Activated T-helper 17 cell treated with anti-CD3 and anti-CD28 coated beads, Interleukin-2, amount 50 U/mL, for 72 hours (primary cell): ENCODE measurements at regions not wholly inside any gene's neighbourhood (a gene's known extent, or its start where the extent isn't known, plus 50 kb on each side); places are given as distances from the start of the nearest gene placed in this dataset.

Source experiments
- ATAC-seq: fragments of 150-1000 bp; cut with Tn5 transposase; replicated peaks from 2 replicates; pipeline ENCODE4 v1.10.0; 2021; ENCODE audit warnings: mild to moderate bottlenecking, moderate library complexity
- H3K27ac Mint-ChIP-seq: one replicate; pipeline ENCODE4 v1.8.0; 2022; ENCODE audit warnings: mixed read lengths
- H3K27me3 Mint-ChIP-seq: one replicate; pipeline ENCODE4 v1.8.0; 2022; ENCODE audit warnings: mixed read lengths
- H3K36me3 Mint-ChIP-seq: one replicate; pipeline ENCODE4 v1.8.0; 2022; ENCODE audit warnings: low read depth, mild to moderate bottlenecking, mixed read lengths
- H3K4me1 Mint-ChIP-seq: one replicate; pipeline ENCODE4 v1.8.0; 2022; ENCODE audit warnings: mixed read lengths
- H3K4me3 Mint-ChIP-seq: one replicate; pipeline ENCODE4 v1.8.0; 2022; ENCODE audit warnings: mild to moderate bottlenecking, mixed read lengths
- H3K9me3 Mint-ChIP-seq: one replicate; pipeline ENCODE4 v1.8.0; 2022; ENCODE audit warnings: mixed read lengths

- ATAC-seq, result no peak
- Mint-ChIP-seq H3K4me1 (no peaks in the 10 kb centered on the region), H3K27ac (no peak overlapping the region), H3K27me3 (no peaks in the 10 kb centered on the region), H3K9me3 (peaks cover 13% of the 10 kb centered on the region), H3K36me3 (no peaks in the 10 kb centered on the region), H3K4me3 (no peak overlapping the region)
These were observed 111.8 kb upstream of the AGR3 start for GRCh38 chr7:16993543-16993942.

- Mint-ChIP-seq H3K36me3 (no peaks in the 10 kb centered on the region), H3K27ac (no peak overlapping the region), H3K4me3 (no peak overlapping the region), H3K27me3 (no peaks in the 10 kb centered on the region), H3K4me1 (peaks cover 6% of the 10 kb centered on the region), H3K9me3 (peaks cover 13% of the 10 kb centered on the region)
- ATAC-seq, result no peak
These were observed 116.8 kb upstream of the AGR3 start for GRCh38 chr7:16998481-16999051.

GRCh38 chr7:16999541-17000267 is 117.9 kb upstream of the AGR3 start:
- H3K27ac Mint-ChIP-seq, result peak overlapping the region; percentile 85
- peaks cover 13% of the 10 kb centered on the region for H3K9me3 Mint-ChIP-seq
- H3K27me3 Mint-ChIP-seq, result no peaks in the 10 kb centered on the region
- peak; percentile 98 for ATAC-seq
- H3K4me1 Mint-ChIP-seq, result peaks cover 6% of the 10 kb centered on the region
- peak overlapping the region; percentile 60 for H3K4me3 Mint-ChIP-seq
- H3K36me3 Mint-ChIP-seq, result no peaks in the 10 kb centered on the region

DNA sequence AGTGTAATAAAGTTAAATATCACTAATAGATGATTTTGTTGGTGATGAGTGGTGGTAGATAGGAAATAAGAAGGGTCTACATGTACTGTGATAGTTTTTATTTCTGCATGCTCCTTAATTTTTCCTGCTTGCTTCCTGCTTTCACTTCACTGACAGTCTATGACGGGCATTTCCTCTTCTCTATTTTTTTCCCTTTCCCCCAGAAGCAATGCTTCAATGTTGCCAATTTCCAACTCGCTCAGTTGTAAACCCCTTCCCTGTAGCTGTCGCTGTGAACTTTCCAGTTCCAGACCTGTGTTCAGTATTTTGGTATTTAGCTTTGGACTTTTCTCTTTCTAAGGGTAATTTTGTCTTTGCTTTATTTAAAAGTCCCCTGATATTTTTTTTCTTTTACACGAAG is 123.5 kb upstream of the AGR3 start:
- Mint-ChIP-seq H3K27ac (no peak overlapping the region), H3K4me1 (peaks cover 7% of the 10 kb centered on the region), H3K4me3 (no peak overlapping the region), H3K36me3 (no peaks in the 10 kb centered on the region), H3K27me3 (no peaks in the 10 kb centered on the region), H3K9me3 (no peaks in the 10 kb centered on the region)
- ATAC-seq, result no peak

GRCh38 chr7:17007841-17008240 is 126.1 kb upstream of the AGR3 start:
- no peaks in the 10 kb centered on the region for H3K36me3 Mint-ChIP-seq
- H3K27ac Mint-ChIP-seq, result no peak overlapping the region
- H3K9me3 Mint-ChIP-seq, result no peaks in the 10 kb centered on the region
- H3K27me3 Mint-ChIP-seq, result no peaks in the 10 kb centered on the region
- no peak for ATAC-seq
- H3K4me1 Mint-ChIP-seq, result peaks cover 14% of the 10 kb centered on the region
- no peak overlapping the region for H3K4me3 Mint-ChIP-seq

DNA sequence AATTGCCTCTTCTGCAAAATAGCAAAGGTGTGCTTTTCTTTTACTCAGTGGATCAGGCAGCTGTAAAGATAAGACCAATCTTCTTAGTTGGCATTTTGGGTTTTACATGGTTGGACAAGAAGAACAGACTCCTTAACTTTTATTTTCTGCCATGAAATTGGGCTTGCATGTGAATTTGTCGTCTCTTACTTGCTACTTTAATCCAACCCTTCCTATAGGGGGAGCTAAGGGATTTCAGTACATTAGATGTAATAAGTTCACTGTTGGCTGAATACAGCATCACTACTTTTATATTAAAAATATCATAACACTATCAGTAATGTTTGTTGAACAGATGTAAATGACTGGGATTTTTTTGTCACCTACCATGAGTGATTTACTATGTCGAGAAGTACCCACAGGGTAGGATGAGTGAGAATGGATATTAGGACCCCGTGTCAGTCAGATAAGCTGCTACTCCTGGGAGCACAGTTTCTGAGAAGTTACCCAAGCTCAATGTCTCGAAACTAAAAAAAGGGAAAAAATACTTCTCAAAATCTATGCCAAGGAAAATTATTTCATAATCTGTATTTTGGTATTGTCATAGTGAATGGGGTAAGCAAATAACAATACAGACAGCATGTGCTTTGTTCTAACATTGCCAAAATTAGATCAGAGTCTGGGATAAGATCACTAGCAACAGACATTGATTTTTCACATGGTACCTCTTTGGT is 127.4 kb upstream of the AGR3 start:
- ATAC-seq, result peak; percentile 32
- Mint-ChIP-seq H3K4me1 (peaks cover 14% of the 10 kb centered on the region), H3K9me3 (no peaks in the 10 kb centered on the region), H3K36me3 (no peaks in the 10 kb centered on the region), H3K27me3 (no peaks in the 10 kb centered on the region), H3K4me3 (peak overlapping the region; percentile 46), H3K27ac (no peak overlapping the region)

DNA sequence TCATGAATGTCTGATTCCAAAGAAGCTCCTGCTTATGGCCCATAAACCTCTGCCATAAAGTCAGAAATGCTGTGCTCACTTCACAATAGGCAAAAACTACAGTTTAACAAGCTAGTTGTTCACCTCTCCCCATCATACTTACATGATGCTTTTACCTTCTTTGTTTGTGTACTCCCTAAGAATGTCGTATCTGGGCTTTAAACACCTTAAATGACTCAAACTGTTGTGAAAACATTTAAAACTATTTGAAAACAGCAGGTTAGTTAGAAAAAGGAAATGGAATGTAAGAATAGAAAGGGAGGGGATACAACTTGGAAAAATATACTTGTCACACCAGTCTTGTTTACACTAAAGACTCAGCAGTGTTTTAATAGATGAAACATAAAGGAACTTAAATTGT is 128.2 kb upstream of the AGR3 start:
- ATAC-seq, result no peak
- Mint-ChIP-seq H3K27ac (no peak overlapping the region), H3K4me3 (peak overlapping the region; percentile 46), H3K27me3 (no peaks in the 10 kb centered on the region), H3K4me1 (peaks cover 14% of the 10 kb centered on the region), H3K9me3 (no peaks in the 10 kb centered on the region), H3K36me3 (no peaks in the 10 kb centered on the region)

DNA sequence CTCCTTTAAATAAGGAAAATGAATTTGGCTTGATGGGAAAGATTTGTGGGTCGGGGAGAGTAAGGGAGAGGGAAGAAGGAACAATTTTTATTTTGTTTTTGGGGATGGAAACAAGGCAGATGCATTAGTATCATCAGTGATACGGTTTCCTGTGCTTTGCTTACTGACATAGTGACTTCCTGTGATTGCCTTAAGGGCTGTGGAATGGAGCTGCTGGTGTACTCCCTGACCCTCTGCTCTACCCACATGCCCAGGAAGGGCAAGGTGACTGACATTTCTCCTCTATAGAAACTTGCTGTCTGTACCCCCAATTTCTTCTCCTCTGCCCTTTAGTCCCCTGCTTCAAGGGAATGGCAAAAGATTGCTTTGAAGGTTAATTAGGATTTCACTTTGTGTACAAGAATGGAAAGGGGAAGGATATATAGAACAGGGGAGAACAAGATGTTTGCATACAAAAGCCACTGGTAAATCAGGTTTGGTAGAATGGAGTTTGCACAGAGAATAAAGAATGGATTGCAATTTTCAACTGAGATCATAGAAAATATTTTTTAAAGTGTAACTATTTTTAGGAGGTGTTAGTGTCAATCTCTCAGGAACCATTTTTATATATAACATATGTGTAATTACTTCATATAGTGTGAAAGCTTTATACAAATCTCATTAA is 129.0 kb upstream of the AGR3 start:
- Mint-ChIP-seq H3K4me3 (peak overlapping the region; percentile 46), H3K27ac (peak overlapping the region; percentile 35), H3K36me3 (no peaks in the 10 kb centered on the region), H3K9me3 (no peaks in the 10 kb centered on the region), H3K4me1 (peaks cover 14% of the 10 kb centered on the region), H3K27me3 (no peaks in the 10 kb centered on the region)
- peak; percentile 79 for ATAC-seq

DNA sequence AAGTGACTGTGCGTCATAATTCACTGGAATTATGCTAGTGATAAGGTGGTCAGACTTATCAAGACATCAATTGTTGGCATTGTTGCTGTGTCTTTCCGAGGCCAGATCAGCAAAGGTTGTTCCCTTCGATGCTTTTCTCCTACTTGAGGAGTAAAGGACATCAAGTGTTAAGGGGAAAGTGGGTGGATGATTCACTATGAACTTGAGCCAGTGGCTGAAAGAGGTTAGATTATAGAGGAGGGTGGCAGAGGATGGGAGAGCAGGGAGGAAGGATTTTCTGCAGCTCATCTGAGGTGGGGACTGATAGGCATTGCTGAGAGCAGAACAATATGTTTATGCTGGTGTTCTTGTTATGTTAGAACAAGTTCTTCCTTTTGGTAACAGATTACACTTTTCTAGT is 131.4 kb upstream of the AGR3 start:
- Mint-ChIP-seq H3K27ac (no peak overlapping the region), H3K4me1 (peaks cover 14% of the 10 kb centered on the region), H3K9me3 (no peaks in the 10 kb centered on the region), H3K36me3 (no peaks in the 10 kb centered on the region), H3K27me3 (no peaks in the 10 kb centered on the region), H3K4me3 (no peak overlapping the region)
- no peak for ATAC-seq

- no peak for ATAC-seq
- no peaks in the 10 kb centered on the region for H3K36me3 Mint-ChIP-seq
- H3K4me1 Mint-ChIP-seq, result peaks cover 12% of the 10 kb centered on the region
- no peak overlapping the region for H3K4me3 Mint-ChIP-seq
- no peaks in the 10 kb centered on the region for H3K9me3 Mint-ChIP-seq
- H3K27me3 Mint-ChIP-seq, result no peaks in the 10 kb centered on the region
- no peak overlapping the region for H3K27ac Mint-ChIP-seq
These were observed 132.9 kb upstream of the AGR3 start for GRCh38 chr7:17014686-17015085.

- Mint-ChIP-seq H3K27me3 (no peaks in the 10 kb centered on the region), H3K4me3 (no peak overlapping the region), H3K27ac (no peak overlapping the region), H3K4me1 (peaks cover 3% of the 10 kb centered on the region), H3K9me3 (no peaks in the 10 kb centered on the region), H3K36me3 (no peaks in the 10 kb centered on the region)
- no peak for ATAC-seq
These were observed 133.8 kb upstream of the AGR3 start for GRCh38 chr7:17015598-17016031.

DNA sequence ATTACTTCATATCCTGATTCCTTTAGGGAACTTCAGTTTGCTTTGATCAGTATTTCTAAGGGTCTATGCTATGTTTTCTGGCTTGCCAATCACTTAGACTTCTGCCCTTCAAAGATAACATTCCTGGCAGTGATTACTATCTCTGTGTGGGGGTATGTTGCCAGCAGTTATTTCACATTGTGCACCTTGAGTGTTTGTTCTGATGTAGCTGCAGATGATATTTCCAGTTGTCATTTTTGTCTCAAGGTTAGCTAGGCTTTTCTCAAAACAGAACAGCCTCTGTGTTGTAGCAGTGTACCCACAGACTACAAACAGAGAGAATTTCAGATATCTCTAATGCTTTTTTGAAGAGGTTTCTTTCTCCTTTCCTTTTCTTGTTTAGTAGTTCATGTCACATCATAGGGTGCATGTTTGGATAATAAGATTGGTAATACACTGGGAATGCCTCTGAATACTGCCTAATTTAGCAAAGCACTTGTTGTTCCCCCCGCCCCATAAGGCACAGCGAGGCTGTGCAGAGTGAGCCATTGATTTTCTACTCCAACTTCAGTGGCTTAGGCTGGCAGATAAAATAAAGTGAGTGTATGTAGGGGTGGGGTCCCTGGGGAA is 134.7 kb upstream of the AGR3 start:
- H3K9me3 Mint-ChIP-seq, result no peaks in the 10 kb centered on the region
- H3K27ac Mint-ChIP-seq, result no peak overlapping the region

DNA sequence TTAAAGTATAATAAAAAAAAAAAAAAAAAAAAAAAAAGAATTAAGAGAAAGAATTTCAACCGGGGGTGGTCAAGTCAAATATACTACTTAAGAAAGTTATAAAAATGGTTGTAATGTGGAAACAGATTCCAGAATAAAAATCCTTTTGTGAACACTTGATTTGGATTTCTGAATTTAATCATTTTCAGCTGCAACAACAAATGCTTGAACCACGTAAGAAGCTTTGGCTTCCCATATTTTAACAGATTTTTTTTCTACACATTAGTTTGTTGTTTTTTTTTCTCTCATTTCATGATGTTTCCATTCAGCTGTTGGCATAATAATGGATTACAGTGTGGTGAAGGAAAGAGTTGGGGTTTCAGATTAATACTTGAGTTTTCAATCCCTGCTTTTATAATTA is 137.3 kb upstream of the AGR3 start:
- Mint-ChIP-seq H3K27ac (no peak overlapping the region), H3K4me1 (peaks cover 12% of the 10 kb centered on the region), H3K36me3 (no peaks in the 10 kb centered on the region), H3K4me3 (no peak overlapping the region), H3K9me3 (no peaks in the 10 kb centered on the region), H3K27me3 (no peaks in the 10 kb centered on the region)
- no peak for ATAC-seq

More for the DNA sequence above, 134.7 kb upstream of the AGR3 start:
- H3K36me3 Mint-ChIP-seq, result no peaks in the 10 kb centered on the region
- H3K27me3 Mint-ChIP-seq, result no peaks in the 10 kb centered on the region
- H3K4me1 Mint-ChIP-seq, result no peaks in the 10 kb centered on the region
- no peak overlapping the region for H3K4me3 Mint-ChIP-seq
- ATAC-seq, result no peak

DNA sequence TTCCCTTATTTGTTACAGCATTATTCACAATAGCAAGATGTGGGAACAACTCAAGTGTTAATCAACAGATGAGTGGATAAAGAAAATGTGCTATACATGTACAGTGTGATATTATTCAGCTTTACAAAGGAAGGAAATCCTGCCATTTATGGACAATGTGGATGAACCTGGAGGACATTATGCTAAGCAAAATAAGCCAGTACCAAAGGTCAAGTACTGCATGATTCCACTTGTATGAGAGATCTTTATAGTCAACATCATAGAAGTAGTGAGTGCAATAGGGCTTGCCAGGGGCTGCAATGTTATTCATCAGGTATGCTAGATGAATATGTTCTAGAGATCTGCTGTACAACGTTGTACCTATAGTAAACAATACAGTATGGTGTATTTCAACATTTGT is 138.5 kb upstream of the AGR3 start:
- H3K27ac Mint-ChIP-seq, result no peak overlapping the region
- H3K36me3 Mint-ChIP-seq, result no peaks in the 10 kb centered on the region
- no peak overlapping the region for H3K4me3 Mint-ChIP-seq
- peaks cover 12% of the 10 kb centered on the region for H3K4me1 Mint-ChIP-seq
- no peak for ATAC-seq
- no peaks in the 10 kb centered on the region for H3K9me3 Mint-ChIP-seq
- H3K27me3 Mint-ChIP-seq, result no peaks in the 10 kb centered on the region
